Lung (tissue), 11 donors: ENCODE measurements at regions not wholly inside any gene's neighbourhood (a gene's known extent, or its start where the extent isn't known, plus 50 kb on each side); places are given as distances from the start of the nearest gene placed in this dataset.

Experiments
- ATAC-seq: fragments of 200-7000 bp; cut with Tn5 transposase; one replicate; pipeline ENCODE4 v1.9.1; 2020; ENCODE audit warnings: moderate number of reproducible peaks; ENCODE audit not compliant: insufficient read depth, low FRiP score
- DNase-seq, 3 donors: peaks; one replicate each; pipeline ENCODE4 v3.0.0-alpha.2; 2013 to 2017
- H3K27ac ChIP-seq, 2 donors: one replicate each; pipeline ENCODE4 v1.5.1; 2013; ENCODE audit warnings: mild to moderate bottlenecking in 2 of 2, moderate library complexity in 2 of 2, control low read depth in 1 of 2, inconsistent platforms in 1 of 2, low read depth in 1 of 2, low read length in 1 of 2
- H3K27me3 ChIP-seq, 3 donors: one replicate each; pipeline ENCODE4 v1.5.1; 2013; ENCODE audit warnings: low read length in 2 of 3; ENCODE audit not compliant: control insufficient read depth in 3 of 3, insufficient read depth in 3 of 3
- H3K36me3 ChIP-seq, 4 donors: one replicate each; pipeline ENCODE4 v1.5.1; 2013; ENCODE audit warnings: low read length in 4 of 4, mild to moderate bottlenecking in 1 of 4, moderate library complexity in 1 of 4; ENCODE audit not compliant: control insufficient read depth in 4 of 4, insufficient read depth in 4 of 4
- H3K4me1 ChIP-seq, 5 donors: one replicate each; pipeline ENCODE4 v1.5.1; 2013; ENCODE audit warnings: low read length in 5 of 5, mild to moderate bottlenecking in 2 of 5, moderate library complexity in 1 of 5; ENCODE audit not compliant: control insufficient read depth in 5 of 5, insufficient read depth in 5 of 5
- H3K4me3 ChIP-seq: one replicate; pipeline ENCODE4 v1.5.1; 2013; ENCODE audit warnings: mild to moderate bottlenecking, control low read depth, moderate library complexity
- H3K9ac ChIP-seq, 2 donors: one replicate each; pipeline ENCODE4 v1.5.1; 2013; ENCODE audit warnings: low read length in 2 of 2, control low read depth in 1 of 2; ENCODE audit not compliant: insufficient read depth in 1 of 2
- H3K9me3 ChIP-seq, 4 donors: one replicate each; pipeline ENCODE4 v1.5.1; 2013; ENCODE audit warnings: low read length in 3 of 4, mild to moderate bottlenecking in 1 of 4, moderate library complexity in 1 of 4; ENCODE audit not compliant: control insufficient read depth in 4 of 4, insufficient read depth in 3 of 4
- CTCF ChIP-seq: IDR thresholded peaks from 2 replicates; pipeline ENCODE4 v1.5.1; 2012; ENCODE audit warnings: mild to moderate bottlenecking; ENCODE audit errors: control extremely low read depth, extremely low read depth
- WGBS, 2 donors: extraction: QIAGEN DNeasy Blood & Tissue Kit; methylation state at CpG; one replicate each; pipeline ENCODE4 v1.1.7; 2013; 5-methylcytosine and 5-hydroxymethylcytosine counted together
- donor health status: control.
- donor health status: control.
- donor health status: Bipolar disorder and iron deficiency.
- donor health status: healthy.
- donor health status: DM: yes; HTN: yes; CAD: no.

GRCh38 chr1:70820396-70820795 lies 227.2 kb downstream of the PTGER3 start:
- TF ChIP-seq CTCF = no peak
- Histone ChIP-seq H3K4me3 (no peak overlapping the region), H3K27me3 (no peaks in the 10 kb centered on the region), H3K36me3 (no peaks in the 10 kb centered on the region), H3K9me3 (no peaks in the 10 kb centered on the region), H3K27ac (no peak overlapping the region), H3K9ac (no peak overlapping the region), H3K4me1 (peaks cover 0 to 7% (median 0%) of the 10 kb centered on the region in 5 donors)
- ATAC-seq (no peak), DNase-seq (no peak)

- no peak overlapping the region for H3K9ac ChIP-seq
- DNase-seq (no peak), ATAC-seq (no peak)
- H3K4me3 ChIP-seq = no peak overlapping the region
- peaks cover 0 to 7% (median 0%) of the 10 kb centered on the region in 5 donors for H3K4me1 ChIP-seq
- no peaks in the 10 kb centered on the region for H3K27me3 ChIP-seq
- H3K27ac ChIP-seq = no peak overlapping the region
- H3K36me3 ChIP-seq = no peaks in the 10 kb centered on the region
- no peaks in the 10 kb centered on the region for H3K9me3 ChIP-seq
- no peak for TF ChIP-seq CTCF
- WGBS, 2 donors = 50 to 61% methylated on average over 2 of the region's 2 CpGs
Measured at GRCh38 chr1:70820995-70821394, 226.6 kb downstream of the PTGER3 start.

- no peak overlapping the region for H3K27ac ChIP-seq
- DNase-seq (no peak), ATAC-seq (no peak)
- no peaks in the 10 kb centered on the region for H3K27me3 ChIP-seq
- H3K9ac ChIP-seq = no peak overlapping the region
- TF ChIP-seq CTCF = no peak
- WGBS, 2 donors = 85 to 94% methylated on average over 3 of the region's 3 CpGs
- no peaks in the 10 kb centered on the region for H3K36me3 ChIP-seq
- H3K4me3 ChIP-seq = no peak overlapping the region
- peaks cover 0 to 3% (median 0%) of the 10 kb centered on the region in 5 donors for H3K4me1 ChIP-seq
- no peaks in the 10 kb centered on the region for H3K9me3 ChIP-seq
Measured at GRCh38 chr1:70826428-70826827, 221.2 kb downstream of the PTGER3 start.

GRCh38 chr1:70827030-70827429 lies 220.6 kb downstream of the PTGER3 start:
- WGBS, 2 donors = 94 to 95% methylated on average over 3 of the region's 3 CpGs
- no peaks in the 10 kb centered on the region for H3K36me3 ChIP-seq
- TF ChIP-seq CTCF = no peak
- H3K27ac ChIP-seq = no peak overlapping the region
- DNase-seq = no peak
- no peak overlapping the region for H3K4me3 ChIP-seq
- no peaks in the 10 kb centered on the region for H3K9me3 ChIP-seq
- H3K9ac ChIP-seq = no peak overlapping the region
- no peaks in the 10 kb centered on the region for H3K27me3 ChIP-seq
- peaks cover 0 to 3% (median 0%) of the 10 kb centered on the region in 5 donors for H3K4me1 ChIP-seq
- no peak for ATAC-seq
